Panc1 (cell line): ENCODE measurements at regions not wholly inside any gene's neighbourhood (a gene's known extent, or its start where the extent isn't known, plus 50 kb on each side); places are given as distances from the start of the nearest gene placed in this dataset.

ENCODE experiments used
- ATAC-seq: fragments of 200-7000 bp; cut with Tn5 transposase; 2 replicates; pipeline ENCODE4 v1.9.1; 2020; ENCODE audit warnings: mild to moderate bottlenecking, moderate library complexity
- BruUV-seq: library from RNA; stranded (reverse); fragments of 400-500 nt; replicated peaks from 2 replicates; lab custom pipeline; 2021; lab: Mats Ljungman, UMichigan
- CTCF ChIA-PET: fragments of 300-600 bp; sonication (Branson Sonifier 250); formaldehyde crosslinking; loops from one replicate; lab custom pipeline; 2022; ENCODE audit warnings: antibody characterized with exemption; lab: Charles Lee
- POLR2A ChIA-PET: fragments of 300-600 bp; sonication (Branson Sonifier 250); formaldehyde crosslinking; loops from one replicate; lab custom pipeline; 2022; ENCODE audit warnings: antibody characterized with exemption; lab: Charles Lee
- DNase-seq: peaks from one replicate; pipeline ENCODE4 v3.0.0-alpha.2; 2010; ENCODE audit warnings: low read depth, low spot score
- H3K27ac ChIP-seq: 2 replicates; pipeline ENCODE4 v1.5.1; 2011; ENCODE audit warnings: mild to moderate bottlenecking, low read length, inconsistent platforms
- H3K27me3 ChIP-seq: fragments of 200-500 bp; sonication (Bioruptor generic); 2 replicates; pipeline ENCODE4 v1.6.0; 2014; ENCODE audit warnings: low read length, inconsistent platforms; ENCODE audit not compliant: control insufficient read depth, insufficient read depth
- H3K36me3 ChIP-seq: fragments of 200-500 bp; sonication (Bioruptor generic); 2 replicates; pipeline ENCODE4 v1.5.1; 2014; ENCODE audit warnings: inconsistent platforms, mild to moderate bottlenecking, low read length, moderate library complexity; ENCODE audit not compliant: control insufficient read depth, insufficient read depth
- H3K4me1 ChIP-seq: 2 replicates; pipeline ENCODE4 v1.5.1; 2011; ENCODE audit warnings: inconsistent platforms, mild to moderate bottlenecking, low read length, moderate library complexity; ENCODE audit not compliant: control insufficient read depth, insufficient read depth
- H3K4me3 ChIP-seq, 2 experiments: 2 replicates each; pipeline ENCODE4 v1.5.1; 2011 to 2012; ENCODE audit warnings: low read depth in 2 of 2, low read length in 2 of 2, mild to moderate bottlenecking in 2 of 2, inconsistent platforms in 1 of 2, moderate library complexity in 1 of 2
- H3K9me3 ChIP-seq: fragments of 200-500 bp; sonication (Bioruptor generic); 2 replicates; pipeline ENCODE4 v1.5.1; 2014; ENCODE audit warnings: low read depth, mild to moderate bottlenecking, inconsistent platforms, low read length, moderate library complexity; ENCODE audit not compliant: control insufficient read depth, insufficient read depth
- POLR2AphosphoS5 ChIP-seq: IDR thresholded peaks from 2 replicates; pipeline ENCODE4 v1.6.1; 2012; ENCODE audit warnings: mild to moderate bottlenecking, low read depth, low read length, moderate library complexity
- SIN3A ChIP-seq: IDR thresholded peaks from 2 replicates; pipeline ENCODE4 v1.6.1; 2012; ENCODE audit warnings: low read depth, mild to moderate bottlenecking, low read length, moderate library complexity, borderline replicate concordance; ENCODE audit not compliant: insufficient read depth
- TCF7L2 ChIP-seq: IDR thresholded peaks from 2 replicates; pipeline ENCODE4 v1.6.1; 2011; ENCODE audit warnings: mild to moderate bottlenecking, low read depth, low read length, inconsistent platforms
- in situ Hi-C: cut with HindIII; loops from 2 replicates; pipeline ENCODE4 v1.10.0; 2016; ENCODE audit warnings: low sequenced_read_pairs, low pct_unique_long_range_greater_than_20kb
- intact Hi-C: fragments of 100-400 bp; cut with micrococcal nuclease; formaldehyde crosslinking; loops from one replicate; pipeline ENCODE4 v1.10.0; 2022; ENCODE audit not compliant: unreplicated experiment
- TF ChIP-seq, protein P1 (sequence below), 2 experiments: IDR thresholded peaks; 2 replicates each; pipeline ENCODE4 v1.6.1; 2011 to 2012; ENCODE audit warnings: low read depth in 2 of 2, control low read depth in 1 of 2, low read length in 1 of 2, mild to moderate bottlenecking in 1 of 2, moderate library complexity in 1 of 2; ENCODE audit not compliant: insufficient read depth in 1 of 2
- TF ChIP-seq, protein P2 (sequence below): fragments of 450-650 bp; IDR thresholded peaks from 2 replicates; pipeline ENCODE4 v1.5.1; 2017; ENCODE audit warnings: mild to moderate bottlenecking

DNA sequence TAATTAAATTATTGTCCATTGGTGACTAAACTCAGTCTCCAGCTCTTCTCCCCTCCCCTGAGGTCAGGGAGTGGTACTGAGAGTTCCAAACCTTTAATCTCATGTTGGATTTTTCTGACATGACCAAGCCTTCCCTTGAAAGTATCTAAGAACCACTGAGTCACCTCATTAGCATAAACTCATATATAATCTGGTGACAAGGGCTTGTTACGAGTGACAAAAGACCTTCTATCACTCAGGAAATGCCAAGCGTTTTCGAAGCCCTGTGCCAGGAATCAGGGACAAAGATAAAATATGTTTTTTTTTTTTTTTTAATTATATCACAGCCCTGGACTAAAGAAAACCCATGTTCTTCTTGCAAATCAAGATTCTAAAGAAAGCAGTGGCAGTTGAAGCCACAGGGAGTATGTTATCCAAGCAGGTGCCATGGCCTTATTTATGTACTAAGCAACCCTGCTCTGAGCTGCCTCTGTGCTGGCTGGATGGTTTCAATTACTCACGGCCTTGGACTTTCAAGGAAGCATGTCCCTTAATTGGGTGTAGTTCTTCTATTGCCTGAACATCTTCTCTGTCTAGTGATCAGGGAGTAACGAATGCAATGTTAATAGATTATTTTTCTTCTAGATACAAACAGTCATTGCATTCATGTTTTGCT is 169.0 kb upstream of the PRKCQ start:
- Histone ChIP-seq H3K4me1 (no peaks in the 10 kb centered on the region), H3K9me3 (no peaks in the 10 kb centered on the region), H3K4me3 (no peak overlapping the region), H3K27ac (no peak overlapping the region), H3K36me3 (no peaks in the 10 kb centered on the region), H3K27me3 (no peaks in the 10 kb centered on the region)
- ATAC-seq (no peak), DNase-seq (no peak)
- intact Hi-C loops (no loop called here), in situ Hi-C loops (no loop called here)
- TF ChIP-seq POLR2AphosphoS5 (no peak), TCF7L2 (no peak), SIN3A (no peak)
- TF ChIP-seq, protein P1, sequence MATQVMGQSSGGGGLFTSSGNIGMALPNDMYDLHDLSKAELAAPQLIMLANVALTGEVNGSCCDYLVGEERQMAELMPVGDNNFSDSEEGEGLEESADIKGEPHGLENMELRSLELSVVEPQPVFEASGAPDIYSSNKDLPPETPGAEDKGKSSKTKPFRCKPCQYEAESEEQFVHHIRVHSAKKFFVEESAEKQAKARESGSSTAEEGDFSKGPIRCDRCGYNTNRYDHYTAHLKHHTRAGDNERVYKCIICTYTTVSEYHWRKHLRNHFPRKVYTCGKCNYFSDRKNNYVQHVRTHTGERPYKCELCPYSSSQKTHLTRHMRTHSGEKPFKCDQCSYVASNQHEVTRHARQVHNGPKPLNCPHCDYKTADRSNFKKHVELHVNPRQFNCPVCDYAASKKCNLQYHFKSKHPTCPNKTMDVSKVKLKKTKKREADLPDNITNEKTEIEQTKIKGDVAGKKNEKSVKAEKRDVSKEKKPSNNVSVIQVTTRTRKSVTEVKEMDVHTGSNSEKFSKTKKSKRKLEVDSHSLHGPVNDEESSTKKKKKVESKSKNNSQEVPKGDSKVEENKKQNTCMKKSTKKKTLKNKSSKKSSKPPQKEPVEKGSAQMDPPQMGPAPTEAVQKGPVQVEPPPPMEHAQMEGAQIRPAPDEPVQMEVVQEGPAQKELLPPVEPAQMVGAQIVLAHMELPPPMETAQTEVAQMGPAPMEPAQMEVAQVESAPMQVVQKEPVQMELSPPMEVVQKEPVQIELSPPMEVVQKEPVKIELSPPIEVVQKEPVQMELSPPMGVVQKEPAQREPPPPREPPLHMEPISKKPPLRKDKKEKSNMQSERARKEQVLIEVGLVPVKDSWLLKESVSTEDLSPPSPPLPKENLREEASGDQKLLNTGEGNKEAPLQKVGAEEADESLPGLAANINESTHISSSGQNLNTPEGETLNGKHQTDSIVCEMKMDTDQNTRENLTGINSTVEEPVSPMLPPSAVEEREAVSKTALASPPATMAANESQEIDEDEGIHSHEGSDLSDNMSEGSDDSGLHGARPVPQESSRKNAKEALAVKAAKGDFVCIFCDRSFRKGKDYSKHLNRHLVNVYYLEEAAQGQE (IDR thresholded peaks at IDR 0.05; ENCODE audit: insufficient read depth in 1 of 2, low read depth in 2 of 2, low read length in 1 of 2), result no peak
- TF ChIP-seq, protein P2, sequence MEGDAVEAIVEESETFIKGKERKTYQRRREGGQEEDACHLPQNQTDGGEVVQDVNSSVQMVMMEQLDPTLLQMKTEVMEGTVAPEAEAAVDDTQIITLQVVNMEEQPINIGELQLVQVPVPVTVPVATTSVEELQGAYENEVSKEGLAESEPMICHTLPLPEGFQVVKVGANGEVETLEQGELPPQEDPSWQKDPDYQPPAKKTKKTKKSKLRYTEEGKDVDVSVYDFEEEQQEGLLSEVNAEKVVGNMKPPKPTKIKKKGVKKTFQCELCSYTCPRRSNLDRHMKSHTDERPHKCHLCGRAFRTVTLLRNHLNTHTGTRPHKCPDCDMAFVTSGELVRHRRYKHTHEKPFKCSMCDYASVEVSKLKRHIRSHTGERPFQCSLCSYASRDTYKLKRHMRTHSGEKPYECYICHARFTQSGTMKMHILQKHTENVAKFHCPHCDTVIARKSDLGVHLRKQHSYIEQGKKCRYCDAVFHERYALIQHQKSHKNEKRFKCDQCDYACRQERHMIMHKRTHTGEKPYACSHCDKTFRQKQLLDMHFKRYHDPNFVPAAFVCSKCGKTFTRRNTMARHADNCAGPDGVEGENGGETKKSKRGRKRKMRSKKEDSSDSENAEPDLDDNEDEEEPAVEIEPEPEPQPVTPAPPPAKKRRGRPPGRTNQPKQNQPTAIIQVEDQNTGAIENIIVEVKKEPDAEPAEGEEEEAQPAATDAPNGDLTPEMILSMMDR, result no peak
- BruUV-seq, result no TSS peak
- ChIA-PET POLR2A (no interaction called here), CTCF (no interaction called here)

DNA sequence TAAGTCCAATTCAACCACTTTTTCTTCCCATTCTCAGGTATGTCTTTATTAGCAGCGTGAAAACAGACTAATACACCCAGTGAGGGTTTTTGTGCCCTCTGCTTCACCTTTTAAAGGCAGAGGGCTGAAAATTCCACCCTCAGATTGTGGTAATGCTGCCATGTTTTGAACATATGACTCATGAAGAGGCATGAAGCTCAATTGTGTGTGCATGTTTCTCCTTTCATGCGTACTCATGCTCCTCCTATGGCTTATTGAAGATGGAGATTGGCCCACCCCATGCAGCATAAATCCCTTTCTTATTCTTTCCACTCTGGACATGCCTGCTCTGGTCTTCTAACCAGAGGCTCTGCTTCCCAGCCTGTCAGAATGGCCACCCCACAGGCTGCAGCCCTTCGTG is 168.0 kb upstream of the PRKCQ start:
- Histone ChIP-seq H3K36me3 (no peaks in the 10 kb centered on the region), H3K9me3 (no peaks in the 10 kb centered on the region), H3K27me3 (no peaks in the 10 kb centered on the region), H3K27ac (no peak overlapping the region), H3K4me3 (no peak overlapping the region), H3K4me1 (no peaks in the 10 kb centered on the region)
- TF ChIP-seq, protein P2, result no peak
- TF ChIP-seq SIN3A, result no peak
- no peak for TF ChIP-seq POLR2AphosphoS5
- TF ChIP-seq, protein P1 (IDR thresholded peaks at IDR 0.05; ENCODE audit: insufficient read depth in 1 of 2, low read depth in 2 of 2, low read length in 1 of 2), result no peak
- no peak for TF ChIP-seq TCF7L2
- BruUV-seq, result no TSS peak
- no peak for DNase-seq
- in situ Hi-C loops (no loop called here), intact Hi-C loops (no loop called here)
- no peak for ATAC-seq
- CTCF ChIA-PET, result no interaction called here
- POLR2A ChIA-PET, result no interaction called here
